Endodermal cell (in vitro differentiated cells): ENCODE measurements at regions not wholly inside any gene's neighbourhood (a gene's known extent, or its start where the extent isn't known, plus 50 kb on each side); places are given as distances from the start of the nearest gene placed in this dataset.
A peak's percentile ranks its signal among the peaks of the same experiment; 100 is the strongest.

Source experiments
- DNase-seq: peaks from one replicate; pipeline ENCODE4 v3.0.0-alpha.2; 2017
- H3K27ac ChIP-seq: 2 replicates; pipeline ENCODE4 v1.5.1; 2013; ENCODE audit warnings: mild to moderate bottlenecking, low read depth, low read length, moderate library complexity
- H3K27me3 ChIP-seq: 2 replicates; pipeline ENCODE4 v1.6.1; 2013; ENCODE audit warnings: mild to moderate bottlenecking, low read length, moderate library complexity; ENCODE audit not compliant: insufficient read depth, control insufficient read depth, poor library complexity, severe bottlenecking
- H3K36me3 ChIP-seq: 2 replicates; pipeline ENCODE4 v1.7.0; 2013; ENCODE audit warnings: mild to moderate bottlenecking, low read length, moderate library complexity; ENCODE audit not compliant: control insufficient read depth, insufficient read depth
- H3K4me1 ChIP-seq: one replicate; pipeline ENCODE4 v1.7.0; 2013; ENCODE audit warnings: low read length; ENCODE audit not compliant: control insufficient read depth, insufficient read depth
- H3K4me3 ChIP-seq: 2 replicates; pipeline ENCODE4 v1.5.1; 2013; ENCODE audit warnings: mild to moderate bottlenecking, low read length, moderate library complexity
- H3K9ac ChIP-seq: 2 replicates; pipeline ENCODE4 v1.6.1; 2013; ENCODE audit warnings: mild to moderate bottlenecking, low read length, moderate library complexity; ENCODE audit not compliant: poor library complexity, severe bottlenecking; ENCODE audit errors: extremely low read depth
- H3K9me3 ChIP-seq: 2 replicates; pipeline ENCODE4 v1.6.1; 2013; ENCODE audit warnings: mild to moderate bottlenecking, low read length, moderate library complexity; ENCODE audit not compliant: control insufficient read depth
- H3K27ac Mint-ChIP-seq: 2 replicates; pipeline ENCODE4 v1.8.0; 2020; ENCODE audit warnings: mixed read lengths
- H3K27me3 Mint-ChIP-seq: 2 replicates; pipeline ENCODE4 v1.8.0; 2021; ENCODE audit warnings: mild to moderate bottlenecking, mixed read lengths; ENCODE audit not compliant: insufficient read depth
- H3K36me3 Mint-ChIP-seq: 2 replicates; pipeline ENCODE4 v1.8.0; 2020; ENCODE audit warnings: low read depth, mixed read lengths
- H3K4me1 Mint-ChIP-seq: 2 replicates; pipeline ENCODE4 v1.8.0; 2020; ENCODE audit warnings: mixed read lengths
- H3K4me3 Mint-ChIP-seq: 2 replicates; pipeline ENCODE4 v1.8.0; 2020; ENCODE audit warnings: mild to moderate bottlenecking, moderate library complexity, mixed read lengths
- H3K9me3 Mint-ChIP-seq: 2 replicates; pipeline ENCODE4 v1.8.0; 2020; ENCODE audit warnings: mild to moderate bottlenecking, mixed read lengths
- WGBS, 2 experiments: methylation state at CpG; one replicate each; pipeline versions ENCODE4 v1.1.5 to v1.1.7; 2013; ENCODE audit warnings: missing lambda C conversion rate in 2 of 2, mixed read lengths in 1 of 2; ENCODE audit not compliant: insufficient coverage in 1 of 2, insufficient read length in 1 of 2; 5-methylcytosine and 5-hydroxymethylcytosine counted together
- TF ChIP-seq, protein P1 (sequence below): fragments of 200-600 bp; sonication (generic); conservative IDR thresholded peaks from 2 replicates; pipeline ENCODE4 v1.5.0; 2021; ENCODE audit warnings: antibody characterized with exemption, mild to moderate bottlenecking

DNA sequence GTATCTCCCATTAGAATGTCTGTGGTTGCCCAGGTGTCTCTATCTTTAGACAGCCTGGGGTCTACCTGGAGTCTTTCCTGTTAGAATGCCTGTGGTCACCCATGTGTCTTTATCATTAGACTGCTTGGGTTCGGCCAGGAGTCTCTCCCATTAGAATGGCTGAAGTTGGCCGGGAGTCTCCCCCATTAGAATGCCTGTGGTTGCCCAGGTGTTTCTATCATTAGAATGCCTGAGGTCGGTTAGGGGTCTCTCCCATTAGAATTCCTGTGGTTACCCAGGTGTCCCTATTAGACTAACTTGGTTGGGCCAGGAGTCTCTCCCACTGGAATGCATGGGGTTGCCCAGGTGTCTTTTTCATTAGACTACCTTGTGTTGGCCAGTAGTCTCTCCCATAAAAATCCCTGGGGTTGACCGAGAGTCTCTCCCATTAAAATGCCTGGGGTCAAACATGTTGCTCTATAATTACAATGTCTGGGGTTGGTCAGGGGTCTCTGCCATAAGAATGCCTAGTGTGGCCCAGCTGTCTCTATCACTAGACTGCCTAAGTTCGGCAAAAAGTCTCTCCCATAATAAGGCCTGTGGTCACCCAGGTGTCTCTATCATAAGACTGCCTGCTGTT, 1448.7 kb downstream of the UQCRFS1 start:
- H3K36me3 ChIP-seq, result no peaks in the 10 kb centered on the region
- TF ChIP-seq, protein P1, sequence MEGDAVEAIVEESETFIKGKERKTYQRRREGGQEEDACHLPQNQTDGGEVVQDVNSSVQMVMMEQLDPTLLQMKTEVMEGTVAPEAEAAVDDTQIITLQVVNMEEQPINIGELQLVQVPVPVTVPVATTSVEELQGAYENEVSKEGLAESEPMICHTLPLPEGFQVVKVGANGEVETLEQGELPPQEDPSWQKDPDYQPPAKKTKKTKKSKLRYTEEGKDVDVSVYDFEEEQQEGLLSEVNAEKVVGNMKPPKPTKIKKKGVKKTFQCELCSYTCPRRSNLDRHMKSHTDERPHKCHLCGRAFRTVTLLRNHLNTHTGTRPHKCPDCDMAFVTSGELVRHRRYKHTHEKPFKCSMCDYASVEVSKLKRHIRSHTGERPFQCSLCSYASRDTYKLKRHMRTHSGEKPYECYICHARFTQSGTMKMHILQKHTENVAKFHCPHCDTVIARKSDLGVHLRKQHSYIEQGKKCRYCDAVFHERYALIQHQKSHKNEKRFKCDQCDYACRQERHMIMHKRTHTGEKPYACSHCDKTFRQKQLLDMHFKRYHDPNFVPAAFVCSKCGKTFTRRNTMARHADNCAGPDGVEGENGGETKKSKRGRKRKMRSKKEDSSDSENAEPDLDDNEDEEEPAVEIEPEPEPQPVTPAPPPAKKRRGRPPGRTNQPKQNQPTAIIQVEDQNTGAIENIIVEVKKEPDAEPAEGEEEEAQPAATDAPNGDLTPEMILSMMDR, result no peak
- no peak overlapping the region for H3K27ac Mint-ChIP-seq
- H3K27me3 Mint-ChIP-seq, result peaks cover 4% of the 10 kb centered on the region
- H3K4me1 Mint-ChIP-seq, result no peaks in the 10 kb centered on the region
- H3K9me3 Mint-ChIP-seq, result peaks cover 97% of the 10 kb centered on the region
- H3K4me1 ChIP-seq, result no peaks in the 10 kb centered on the region
- 90 to 91% methylated on average over 5 of the region's 5 CpGs for WGBS, 2 experiments
- H3K9me3 ChIP-seq, result peaks cover 5% of the 10 kb centered on the region
- H3K9ac ChIP-seq, result no peak overlapping the region
- H3K36me3 Mint-ChIP-seq, result no peaks in the 10 kb centered on the region
- no peak overlapping the region for H3K4me3 ChIP-seq
- no peak overlapping the region for H3K4me3 Mint-ChIP-seq
- peak; percentile 7 for DNase-seq
- no peak overlapping the region for H3K27ac ChIP-seq
- no peaks in the 10 kb centered on the region for H3K27me3 ChIP-seq

DNA sequence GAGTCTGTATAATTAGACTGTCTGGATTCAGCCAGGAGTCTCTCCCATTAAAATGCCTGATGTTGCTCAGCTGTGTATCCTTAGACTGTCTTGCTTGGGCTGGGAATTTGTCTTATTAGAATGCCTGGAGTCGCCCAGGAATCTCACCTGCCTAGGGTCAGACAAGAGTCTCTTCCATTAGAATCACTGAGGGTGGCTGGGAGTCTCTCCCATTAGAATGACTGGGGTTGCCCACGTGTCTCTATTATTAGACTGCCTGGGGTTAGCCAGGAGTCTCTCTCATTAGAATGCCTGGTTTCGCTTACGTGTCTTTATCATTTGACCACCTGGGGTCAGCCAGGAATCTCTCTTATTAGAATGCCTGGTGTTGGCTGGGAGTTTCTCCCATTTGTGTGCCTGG, 1450.0 kb downstream of the UQCRFS1 start:
- 77 to 80% methylated on average over 4 of the region's 4 CpGs for WGBS, 2 experiments
- H3K27ac ChIP-seq, result no peak overlapping the region
- Mint-ChIP-seq H3K9me3 (peaks cover 97% of the 10 kb centered on the region), H3K27me3 (peaks cover 2% of the 10 kb centered on the region), H3K4me3 (no peak overlapping the region), H3K4me1 (no peaks in the 10 kb centered on the region), H3K27ac (no peak overlapping the region), H3K36me3 (no peaks in the 10 kb centered on the region)
- TF ChIP-seq, protein P1, result no peak
- DNase-seq, result peak; percentile 3
- no peaks in the 10 kb centered on the region for H3K4me1 ChIP-seq
- H3K9me3 ChIP-seq, result peaks cover 5% of the 10 kb centered on the region
- no peaks in the 10 kb centered on the region for H3K27me3 ChIP-seq
- H3K9ac ChIP-seq, result no peak overlapping the region
- no peaks in the 10 kb centered on the region for H3K36me3 ChIP-seq
- H3K4me3 ChIP-seq, result no peak overlapping the region

DNA sequence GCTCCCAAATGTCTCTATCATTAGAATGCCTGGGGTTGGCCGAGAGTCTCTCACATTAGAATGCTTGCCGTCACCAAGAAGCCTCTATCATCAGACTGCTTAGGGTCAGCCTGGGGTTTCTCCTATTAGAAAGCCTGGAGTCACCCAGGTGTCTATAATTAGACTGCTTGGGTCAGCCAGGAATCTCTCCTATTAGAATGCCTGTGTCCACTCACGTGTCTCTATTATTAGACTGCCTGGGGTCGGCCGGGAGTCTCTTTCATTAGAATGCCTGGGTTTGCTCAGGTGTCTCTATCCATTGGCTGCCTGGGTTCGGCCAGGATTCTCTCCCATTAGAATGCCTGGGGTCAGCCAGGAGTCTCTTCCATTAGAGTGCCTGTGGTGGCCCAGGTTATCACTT, 1453.1 kb downstream of the UQCRFS1 start:
- Mint-ChIP-seq H3K36me3 (no peaks in the 10 kb centered on the region), H3K9me3 (peaks cover 91% of the 10 kb centered on the region), H3K27ac (no peak overlapping the region), H3K4me1 (no peaks in the 10 kb centered on the region), H3K4me3 (no peak overlapping the region), H3K27me3 (peaks cover 5% of the 10 kb centered on the region)
- TF ChIP-seq, protein P1, result no peak
- Histone ChIP-seq H3K4me1 (no peaks in the 10 kb centered on the region), H3K9ac (no peak overlapping the region), H3K9me3 (no peaks in the 10 kb centered on the region), H3K27me3 (no peaks in the 10 kb centered on the region), H3K36me3 (no peaks in the 10 kb centered on the region), H3K27ac (no peak overlapping the region), H3K4me3 (no peak overlapping the region)
- DNase-seq, result no peak
- 90 to 94% methylated on average over 6 of the region's 6 CpGs for WGBS, 2 experiments
